ENCODE measurements at regions not wholly inside any gene's neighbourhood (a gene's known extent, or its start where the extent isn't known, plus 50 kb on each side); places are given as distances from the start of the nearest gene placed in this dataset.

GRCh38 chr12:111310076-111310870, 58.6 kb downstream of the PHETA1 start:
- H3K36me3 ChIP-seq (ENCODE audit: control insufficient read depth, insufficient read depth, low read length), result no peaks in the 10 kb centered on the region
- no CpG with 5 or more reads among the region's 37 CpGs for WGBS (ENCODE audit: insufficient coverage, low lambda C conversion rate)
- no peak for DNase-seq
- H3K4me3 ChIP-seq (ENCODE audit: low read length), result no peak overlapping the region
- no peaks in the 10 kb centered on the region for H3K27me3 ChIP-seq (ENCODE audit: control insufficient read depth, insufficient read depth, low read length)
- H3K9me3 ChIP-seq (ENCODE audit: control insufficient read depth, low read depth, low read length), result peaks cover 9% of the 10 kb centered on the region
- H3K4me1 ChIP-seq (ENCODE audit: control insufficient read depth, insufficient read depth, low read length), result no peaks in the 10 kb centered on the region
- H3K27ac ChIP-seq (ENCODE audit: low read length), result no peak overlapping the region

GRCh38 chr12:111309584-111309983, 59.3 kb downstream of the PHETA1 start:
- H3K27me3 ChIP-seq (ENCODE audit: control insufficient read depth, insufficient read depth, low read length), result no peaks in the 10 kb centered on the region
- H3K4me1 ChIP-seq (ENCODE audit: control insufficient read depth, insufficient read depth, low read length), result no peaks in the 10 kb centered on the region
- no peaks in the 10 kb centered on the region for H3K36me3 ChIP-seq (ENCODE audit: control insufficient read depth, insufficient read depth, low read length)
- WGBS (ENCODE audit: insufficient coverage, low lambda C conversion rate), result 76% methylated on average over 3 of the region's 3 CpGs
- no peak for DNase-seq
- H3K4me3 ChIP-seq (ENCODE audit: low read length), result no peak overlapping the region
- no peak overlapping the region for H3K27ac ChIP-seq (ENCODE audit: low read length)
- H3K9me3 ChIP-seq (ENCODE audit: control insufficient read depth, low read depth, low read length), result peaks cover 12% of the 10 kb centered on the region

GRCh38 chr12:111308473-111308872, 60.4 kb downstream of the PHETA1 start:
- no peak for DNase-seq
- Histone ChIP-seq H3K4me1 (ENCODE audit: control insufficient read depth, insufficient read depth, low read length) (no peaks in the 10 kb centered on the region), H3K9me3 (ENCODE audit: control insufficient read depth, low read depth, low read length) (peaks cover 19% of the 10 kb centered on the region), H3K4me3 (ENCODE audit: low read length) (no peak overlapping the region), H3K27ac (ENCODE audit: low read length) (no peak overlapping the region), H3K36me3 (ENCODE audit: control insufficient read depth, insufficient read depth, low read length) (no peaks in the 10 kb centered on the region), H3K27me3 (ENCODE audit: control insufficient read depth, insufficient read depth, low read length) (no peaks in the 10 kb centered on the region)
- WGBS (ENCODE audit: insufficient coverage, low lambda C conversion rate), result no CpG with 5 or more reads among the region's 7 CpGs

DNA sequence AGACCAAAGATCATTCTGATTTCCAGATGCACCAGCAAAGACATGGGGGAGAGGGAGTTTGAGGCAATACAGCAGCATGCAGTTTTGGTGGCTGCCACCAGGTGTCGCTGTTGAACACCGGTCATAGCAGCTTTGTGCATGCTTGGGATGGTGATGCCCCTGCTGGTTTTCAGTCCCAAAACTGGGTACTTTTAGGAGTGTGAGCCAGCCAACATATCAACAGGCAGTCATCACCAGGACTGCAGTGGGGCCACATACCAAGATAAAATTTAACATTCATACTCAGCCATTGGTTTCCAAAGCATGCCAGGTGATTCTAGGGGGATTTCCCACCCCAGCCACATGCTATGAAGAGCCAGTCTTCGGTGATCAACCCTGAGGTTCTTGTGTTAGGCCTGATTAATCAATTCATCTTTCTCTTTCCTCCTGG, 64.2 kb downstream of the PHETA1 start:
- H3K4me1 ChIP-seq (ENCODE audit: control insufficient read depth, insufficient read depth, low read length), result no peaks in the 10 kb centered on the region
- H3K36me3 ChIP-seq (ENCODE audit: control insufficient read depth, insufficient read depth, low read length), result no peaks in the 10 kb centered on the region
- H3K9me3 ChIP-seq (ENCODE audit: control insufficient read depth, low read depth, low read length), result peaks cover 19% of the 10 kb centered on the region
- H3K4me3 ChIP-seq (ENCODE audit: low read length), result no peak overlapping the region
- H3K27me3 ChIP-seq (ENCODE audit: control insufficient read depth, insufficient read depth, low read length), result no peaks in the 10 kb centered on the region
- no CpG with 5 or more reads among the region's 3 CpGs for whole genome bisulfite sequencing (ENCODE audit: insufficient coverage, low lambda C conversion rate)
- DNase-seq, result no peak
- H3K27ac ChIP-seq (ENCODE audit: low read length), result no peak overlapping the region

DNA sequence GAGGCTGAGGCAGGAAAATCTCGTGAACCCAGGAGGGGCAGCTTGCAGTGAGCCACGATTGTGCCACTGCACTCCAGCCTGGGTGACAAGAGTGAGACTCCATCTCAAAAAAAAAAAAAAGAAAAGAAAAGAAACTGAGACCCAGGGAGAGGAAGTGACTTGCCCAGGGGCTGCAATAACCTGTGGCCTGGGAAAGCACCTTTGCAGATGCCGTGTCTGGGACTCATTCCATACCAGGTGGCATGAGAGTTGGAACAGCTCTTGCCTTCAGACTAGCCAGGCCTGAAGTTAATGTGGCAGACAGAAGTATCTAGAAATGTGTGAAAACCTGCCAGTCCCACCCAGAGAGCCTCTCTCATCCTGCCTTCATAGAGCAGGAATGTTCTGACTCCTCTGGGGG, 65.4 kb downstream of the PHETA1 start:
- H3K9me3 ChIP-seq (ENCODE audit: control insufficient read depth, low read depth, low read length), result peaks cover 19% of the 10 kb centered on the region
- H3K36me3 ChIP-seq (ENCODE audit: control insufficient read depth, insufficient read depth, low read length), result no peaks in the 10 kb centered on the region
- no peak overlapping the region for H3K27ac ChIP-seq (ENCODE audit: low read length)
- no peak for DNase-seq
- no peak overlapping the region for H3K4me3 ChIP-seq (ENCODE audit: low read length)
- H3K27me3 ChIP-seq (ENCODE audit: control insufficient read depth, insufficient read depth, low read length), result no peaks in the 10 kb centered on the region
- H3K4me1 ChIP-seq (ENCODE audit: control insufficient read depth, insufficient read depth, low read length), result no peaks in the 10 kb centered on the region
- no CpG with 5 or more reads among the region's 3 CpGs for WGBS (ENCODE audit: insufficient coverage, low lambda C conversion rate)

GRCh38 chr12:111298582-111299436, 70.1 kb downstream of the PHETA1 start:
- Histone ChIP-seq H3K9me3 (ENCODE audit: control insufficient read depth, low read depth, low read length) (no peaks in the 10 kb centered on the region), H3K27me3 (ENCODE audit: control insufficient read depth, insufficient read depth, low read length) (no peaks in the 10 kb centered on the region), H3K27ac (ENCODE audit: low read length) (no peak overlapping the region), H3K4me3 (ENCODE audit: low read length) (no peak overlapping the region), H3K4me1 (ENCODE audit: control insufficient read depth, insufficient read depth, low read length) (no peaks in the 10 kb centered on the region), H3K36me3 (ENCODE audit: control insufficient read depth, insufficient read depth, low read length) (no peaks in the 10 kb centered on the region)
- WGBS (ENCODE audit: insufficient coverage, low lambda C conversion rate), result no CpG with 5 or more reads among the region's 14 CpGs
- DNase-seq, result peak; percentile 11 to 20

DNA sequence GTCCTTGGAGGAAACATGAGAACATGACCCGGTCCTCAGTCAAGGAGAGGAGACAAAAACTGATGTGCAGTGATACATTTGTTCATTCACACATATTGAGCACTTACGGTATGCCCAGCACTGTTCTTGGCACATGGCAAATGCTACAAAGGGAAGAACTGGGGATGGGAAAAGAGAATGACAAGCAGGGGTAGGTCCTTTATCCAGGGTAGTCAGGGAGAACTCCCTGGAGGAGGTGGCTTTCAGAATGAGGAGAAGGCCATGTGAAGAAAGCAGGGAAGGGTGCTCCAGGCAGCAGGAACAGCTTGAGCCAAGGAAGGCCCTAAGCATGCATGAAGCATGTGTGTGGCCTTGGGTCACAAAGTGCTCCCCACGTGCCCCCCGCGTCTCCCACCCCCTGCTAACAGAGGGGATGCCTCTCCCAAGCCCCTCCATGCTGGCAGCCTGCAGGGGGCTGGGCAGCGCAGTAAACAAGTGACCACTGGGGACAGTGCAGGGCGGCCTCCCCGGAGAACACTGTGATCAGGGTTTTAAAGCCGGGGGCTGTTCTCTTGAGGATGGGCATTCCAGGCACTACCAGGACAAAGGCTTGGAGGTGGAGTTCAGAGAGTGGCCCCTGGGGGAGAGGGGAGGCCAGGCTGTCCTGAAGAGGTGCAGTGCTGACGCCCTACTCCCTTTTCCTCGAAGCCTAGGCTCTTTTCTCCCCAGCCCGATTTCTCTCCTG, 71.0 kb downstream of the PHETA1 start:
- Histone ChIP-seq H3K27ac (ENCODE audit: low read length) (no peak overlapping the region), H3K4me1 (ENCODE audit: control insufficient read depth, insufficient read depth, low read length) (no peaks in the 10 kb centered on the region), H3K27me3 (ENCODE audit: control insufficient read depth, insufficient read depth, low read length) (no peaks in the 10 kb centered on the region), H3K4me3 (ENCODE audit: low read length) (no peak overlapping the region), H3K36me3 (ENCODE audit: control insufficient read depth, insufficient read depth, low read length) (no peaks in the 10 kb centered on the region), H3K9me3 (ENCODE audit: control insufficient read depth, low read depth, low read length) (no peaks in the 10 kb centered on the region)
- no peak for DNase-seq
- no CpG with 5 or more reads among the region's 12 CpGs for whole genome bisulfite sequencing (ENCODE audit: insufficient coverage, low lambda C conversion rate)

GRCh38 chr12:111296906-111297463, 71.9 kb downstream of the PHETA1 start:
- H3K36me3 ChIP-seq (ENCODE audit: control insufficient read depth, insufficient read depth, low read length), result no peaks in the 10 kb centered on the region
- no peaks in the 10 kb centered on the region for H3K4me1 ChIP-seq (ENCODE audit: control insufficient read depth, insufficient read depth, low read length)
- DNase-seq, result no peak
- 83% methylated on average over 1 of the region's 7 CpGs for WGBS (ENCODE audit: insufficient coverage, low lambda C conversion rate)
- no peaks in the 10 kb centered on the region for H3K9me3 ChIP-seq (ENCODE audit: control insufficient read depth, low read depth, low read length)
- H3K27me3 ChIP-seq (ENCODE audit: control insufficient read depth, insufficient read depth, low read length), result no peaks in the 10 kb centered on the region
- H3K27ac ChIP-seq (ENCODE audit: low read length), result no peak overlapping the region
- H3K4me3 ChIP-seq (ENCODE audit: low read length), result no peak overlapping the region

DNA sequence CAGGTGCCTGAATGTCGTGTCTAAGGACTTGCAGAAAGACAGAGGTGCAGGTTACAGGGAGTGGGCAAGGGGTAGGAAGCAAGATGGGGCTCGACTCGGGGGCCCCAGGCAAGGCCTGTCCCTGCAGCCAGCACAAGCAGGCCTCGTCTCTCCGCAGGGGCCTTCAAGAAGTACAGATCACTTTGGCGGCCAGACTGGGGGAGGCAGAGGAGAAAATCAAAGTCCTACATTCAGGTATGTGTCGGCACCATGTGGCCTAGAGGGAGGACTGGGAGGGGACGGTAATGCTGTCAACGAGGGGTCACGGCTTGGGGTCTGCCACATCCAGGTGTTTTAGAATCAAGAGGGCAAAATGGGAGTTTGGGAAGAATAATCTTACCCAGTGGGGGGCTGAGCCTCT, 73.7 kb downstream of the PHETA1 start:
- H3K4me3 ChIP-seq (ENCODE audit: low read length), result no peak overlapping the region
- WGBS (ENCODE audit: insufficient coverage, low lambda C conversion rate), result 64% methylated on average over 5 of the region's 10 CpGs
- no peak overlapping the region for H3K27ac ChIP-seq (ENCODE audit: low read length)
- H3K9me3 ChIP-seq (ENCODE audit: control insufficient read depth, low read depth, low read length), result no peaks in the 10 kb centered on the region
- no peaks in the 10 kb centered on the region for H3K36me3 ChIP-seq (ENCODE audit: control insufficient read depth, insufficient read depth, low read length)
- no peak for DNase-seq
- H3K27me3 ChIP-seq (ENCODE audit: control insufficient read depth, insufficient read depth, low read length), result no peaks in the 10 kb centered on the region
- H3K4me1 ChIP-seq (ENCODE audit: control insufficient read depth, insufficient read depth, low read length), result no peaks in the 10 kb centered on the region

Data from large intestine (tissue), 3 donors.